ENCODE measurements at regions not wholly inside any gene's neighbourhood (a gene's known extent, or its start where the extent isn't known, plus 50 kb on each side); places are given as distances from the start of the nearest gene placed in this dataset.

GRCh38 chr5:118529361-118530144 lies 458.8 kb downstream of the DTWD2 start:
- Histone ChIP-seq H3K9ac (ENCODE audit: control insufficient read depth, extremely low read depth, insufficient read depth, low read length) (no peak overlapping the region), H3K27me3 (ENCODE audit: control insufficient read depth, extremely low read depth, insufficient read depth, low read length) (no peaks in the 10 kb centered on the region), H3K9me1 (ENCODE audit: control insufficient read depth, extremely low read depth, insufficient read depth, low read length) (no peaks in the 10 kb centered on the region), H2AFZ (ENCODE audit: control insufficient read depth, low read length) (no peak overlapping the region), H3K79me2 (ENCODE audit: control insufficient read depth, insufficient read depth, low read length) (no peaks in the 10 kb centered on the region), H3K4me3 (ENCODE audit: control insufficient read depth in 2 of 3, extremely low read depth in 1 of 3, insufficient read depth in 2 of 3, low read depth in 1 of 3, low read length in 3 of 3) (no peak overlapping the region), H3K9me3 (ENCODE audit: control insufficient read depth, low read depth, low read length) (no peaks in the 10 kb centered on the region), H3K4me2 (ENCODE audit: control insufficient read depth, extremely low read depth, insufficient read depth, low read depth, low read length) (no peak overlapping the region), H3K27ac (ENCODE audit: control insufficient read depth, insufficient read depth, low read length) (no peak overlapping the region), H3K4me1 (ENCODE audit: control insufficient read depth, extremely low read depth, insufficient read depth, low read length) (no peaks in the 10 kb centered on the region), H3K36me3 (ENCODE audit: control insufficient read depth in 2 of 2, extremely low read depth in 1 of 2, insufficient read depth in 2 of 2, low read length in 2 of 2) (no peaks in the 10 kb centered on the region), H4K20me1 (ENCODE audit: control insufficient read depth, extremely low read depth, insufficient read depth, low read length) (no peaks in the 10 kb centered on the region)
- dilution Hi-C loops (cut with MboI; ENCODE audit: extremely low pct_ligation_motif_present, low sequenced_read_pairs) = no loop called here
- TF ChIP-seq, protein P1, sequence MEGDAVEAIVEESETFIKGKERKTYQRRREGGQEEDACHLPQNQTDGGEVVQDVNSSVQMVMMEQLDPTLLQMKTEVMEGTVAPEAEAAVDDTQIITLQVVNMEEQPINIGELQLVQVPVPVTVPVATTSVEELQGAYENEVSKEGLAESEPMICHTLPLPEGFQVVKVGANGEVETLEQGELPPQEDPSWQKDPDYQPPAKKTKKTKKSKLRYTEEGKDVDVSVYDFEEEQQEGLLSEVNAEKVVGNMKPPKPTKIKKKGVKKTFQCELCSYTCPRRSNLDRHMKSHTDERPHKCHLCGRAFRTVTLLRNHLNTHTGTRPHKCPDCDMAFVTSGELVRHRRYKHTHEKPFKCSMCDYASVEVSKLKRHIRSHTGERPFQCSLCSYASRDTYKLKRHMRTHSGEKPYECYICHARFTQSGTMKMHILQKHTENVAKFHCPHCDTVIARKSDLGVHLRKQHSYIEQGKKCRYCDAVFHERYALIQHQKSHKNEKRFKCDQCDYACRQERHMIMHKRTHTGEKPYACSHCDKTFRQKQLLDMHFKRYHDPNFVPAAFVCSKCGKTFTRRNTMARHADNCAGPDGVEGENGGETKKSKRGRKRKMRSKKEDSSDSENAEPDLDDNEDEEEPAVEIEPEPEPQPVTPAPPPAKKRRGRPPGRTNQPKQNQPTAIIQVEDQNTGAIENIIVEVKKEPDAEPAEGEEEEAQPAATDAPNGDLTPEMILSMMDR (optimal IDR thresholded peaks at IDR 0.05 in 1 of 3, IDR thresholded peaks at IDR 0.05 in 1 of 3, conservative IDR thresholded peaks at IDR 0.05 in 1 of 3; ENCODE audit: extremely low read depth in 1 of 3, insufficient read depth in 2 of 3, low read length in 3 of 3) = no peak
- TF ChIP-seq EZH2 (IDR thresholded peaks at IDR 0.05; ENCODE audit: low read length) = no peak
- FAIRE-seq = no peak
- no peak for DNase-seq (ENCODE audit: low read depth, low spot score)

DNA sequence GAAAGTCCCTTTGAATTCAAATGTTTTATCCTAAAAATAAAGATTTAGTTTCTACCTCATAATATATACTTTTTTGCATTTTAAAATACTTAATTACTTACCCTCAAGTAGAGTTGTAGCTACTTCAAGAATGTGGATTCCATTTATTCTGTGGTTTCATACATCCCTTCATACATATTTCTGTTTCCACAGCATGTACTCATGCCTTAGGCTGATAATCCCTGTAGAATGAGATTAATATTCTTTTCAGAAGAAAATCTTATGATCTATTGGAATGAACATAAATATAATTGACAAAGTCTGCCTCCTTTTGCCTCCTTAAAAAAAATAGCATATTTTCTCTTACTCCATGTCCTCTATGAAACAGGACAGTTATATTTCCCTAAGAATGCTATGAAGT lies 465.7 kb downstream of the DTWD2 start:
- H2AFZ ChIP-seq (ENCODE audit: control insufficient read depth, low read length) = no peak overlapping the region
- no peaks in the 10 kb centered on the region for H3K4me1 ChIP-seq (ENCODE audit: control insufficient read depth, extremely low read depth, insufficient read depth, low read length)
- H3K4me3 ChIP-seq (ENCODE audit: control insufficient read depth in 2 of 3, extremely low read depth in 1 of 3, insufficient read depth in 2 of 3, low read depth in 1 of 3, low read length in 3 of 3) = no peak overlapping the region
- H3K4me2 ChIP-seq (ENCODE audit: control insufficient read depth, extremely low read depth, insufficient read depth, low read depth, low read length) = no peak overlapping the region
- no peaks in the 10 kb centered on the region for H3K9me1 ChIP-seq (ENCODE audit: control insufficient read depth, extremely low read depth, insufficient read depth, low read length)
- H3K27ac ChIP-seq (ENCODE audit: control insufficient read depth, insufficient read depth, low read length) = no peak overlapping the region
- H3K79me2 ChIP-seq (ENCODE audit: control insufficient read depth, insufficient read depth, low read length) = no peaks in the 10 kb centered on the region
- no peak for DNase-seq (ENCODE audit: low read depth, low spot score)
- H3K27me3 ChIP-seq (ENCODE audit: control insufficient read depth, extremely low read depth, insufficient read depth, low read length) = no peaks in the 10 kb centered on the region
- TF ChIP-seq, protein P1 (optimal IDR thresholded peaks at IDR 0.05 in 1 of 3, IDR thresholded peaks at IDR 0.05 in 1 of 3, conservative IDR thresholded peaks at IDR 0.05 in 1 of 3; ENCODE audit: extremely low read depth in 1 of 3, insufficient read depth in 2 of 3, low read length in 3 of 3) = no peak
- dilution Hi-C loops (cut with MboI; ENCODE audit: extremely low pct_ligation_motif_present, low sequenced_read_pairs) = no loop called here
- H3K9ac ChIP-seq (ENCODE audit: control insufficient read depth, extremely low read depth, insufficient read depth, low read length) = no peak overlapping the region
- H3K36me3 ChIP-seq (ENCODE audit: control insufficient read depth in 2 of 2, extremely low read depth in 1 of 2, insufficient read depth in 2 of 2, low read length in 2 of 2) = no peaks in the 10 kb centered on the region
- no peaks in the 10 kb centered on the region for H3K9me3 ChIP-seq (ENCODE audit: control insufficient read depth, low read depth, low read length)
- no peak for FAIRE-seq
- no peaks in the 10 kb centered on the region for H4K20me1 ChIP-seq (ENCODE audit: control insufficient read depth, extremely low read depth, insufficient read depth, low read length)

All from keratinocyte (primary cell).